H9 (cell line): ENCODE measurements at regions not wholly inside any gene's neighbourhood (a gene's known extent, or its start where the extent isn't known, plus 50 kb on each side); places are given as distances from the start of the nearest gene placed in this dataset.

Experiments used
- DNase-seq: peaks from one replicate; pipeline ENCODE4 v3.0.0-alpha.2; 2017
- H2AFZ ChIP-seq: one replicate; pipeline ENCODE4 v1.6.1; 2013; ENCODE audit warnings: mild to moderate bottlenecking, low read length, control low read depth, moderate library complexity
- H2AK5ac ChIP-seq: 2 replicates; pipeline ENCODE4 v1.6.1; 2013; ENCODE audit warnings: low read length, control low read depth, mixed read lengths; ENCODE audit not compliant: insufficient read length
- H2BK120ac ChIP-seq: one replicate; pipeline ENCODE4 v1.6.1; 2013; ENCODE audit warnings: low read depth, mild to moderate bottlenecking, low read length, control low read depth, inconsistent platforms; ENCODE audit not compliant: poor library complexity, severe bottlenecking
- H2BK12ac ChIP-seq: 2 replicates; pipeline ENCODE4 v1.6.1; 2013; ENCODE audit warnings: low read length, control low read depth, mixed read lengths, low read depth; ENCODE audit not compliant: insufficient read length
- H2BK15ac ChIP-seq: 2 replicates; pipeline ENCODE4 v1.6.1; 2013; ENCODE audit warnings: low read depth, low read length, control low read depth
- H2BK20ac ChIP-seq: one replicate; pipeline ENCODE4 v1.6.1; 2013; ENCODE audit warnings: low read depth, mild to moderate bottlenecking, low read length, control low read depth, inconsistent platforms; ENCODE audit not compliant: poor library complexity, severe bottlenecking
- H2BK5ac ChIP-seq: 2 replicates; pipeline ENCODE4 v1.6.1; 2013; ENCODE audit warnings: low read length, control low read depth, mixed read lengths; ENCODE audit not compliant: insufficient read length
- H3K14ac ChIP-seq: 2 replicates; pipeline ENCODE4 v1.6.1; 2013; ENCODE audit warnings: low read length, control low read depth; ENCODE audit not compliant: insufficient read depth
- H3K18ac ChIP-seq: 2 replicates; pipeline ENCODE4 v1.6.1; 2013; ENCODE audit warnings: low read depth, mild to moderate bottlenecking, mixed read lengths, low read length, control low read depth; ENCODE audit not compliant: insufficient read length
- H3K23ac ChIP-seq: 2 replicates; pipeline ENCODE4 v1.6.1; 2013; ENCODE audit warnings: low read length, control low read depth, mixed read lengths, low read depth; ENCODE audit not compliant: insufficient read length
- H3K23me2 ChIP-seq: 2 replicates; pipeline ENCODE4 v1.6.1; 2013; ENCODE audit warnings: low read depth, mild to moderate bottlenecking, mixed read lengths, low read length, control low read depth; ENCODE audit not compliant: insufficient read length, poor library complexity, severe bottlenecking
- H3K27ac ChIP-seq: 2 replicates; pipeline ENCODE4 v1.5.1; 2013; ENCODE audit warnings: low read length, control low read depth, mixed read lengths, low read depth; ENCODE audit not compliant: insufficient read length
- H3K27me3 ChIP-seq: 2 replicates; pipeline ENCODE4 v1.6.1; 2013; ENCODE audit warnings: low read length, control low read depth, inconsistent platforms; ENCODE audit not compliant: insufficient read depth
- H3K4ac ChIP-seq: 2 replicates; pipeline ENCODE4 v1.6.1; 2013; ENCODE audit warnings: low read depth, mild to moderate bottlenecking, control low read depth, inconsistent platforms, low read length, moderate library complexity
- H3K4me1 ChIP-seq: 2 replicates; pipeline ENCODE4 v1.6.1; 2013; ENCODE audit warnings: low read length, control low read depth, inconsistent platforms; ENCODE audit not compliant: insufficient read depth
- H3K4me2 ChIP-seq: 2 replicates; pipeline ENCODE4 v1.6.1; 2013; ENCODE audit warnings: low read length, control low read depth, mixed read lengths; ENCODE audit not compliant: insufficient read length, insufficient read depth
- H3K56ac ChIP-seq: 2 replicates; pipeline ENCODE4 v1.6.1; 2013; ENCODE audit warnings: low read depth, mild to moderate bottlenecking, mixed read lengths, low read length, control low read depth; ENCODE audit not compliant: insufficient read length
- H3K79me1 ChIP-seq: 2 replicates; pipeline ENCODE4 v1.6.1; 2013; ENCODE audit warnings: low read depth, mild to moderate bottlenecking, moderate library complexity, low read length, control low read depth, inconsistent platforms; ENCODE audit not compliant: insufficient read depth, poor library complexity, severe bottlenecking
- H3K79me2 ChIP-seq: 2 replicates; pipeline ENCODE4 v1.6.1; 2013; ENCODE audit warnings: low read length, control low read depth, inconsistent platforms; ENCODE audit not compliant: insufficient read depth
- H3K9ac ChIP-seq: 2 replicates; pipeline ENCODE4 v1.6.1; 2013; ENCODE audit warnings: low read length, control low read depth, mixed read lengths; ENCODE audit not compliant: insufficient read length; ENCODE audit errors: extremely low read depth
- H3K9me3 ChIP-seq: one replicate; pipeline ENCODE4 v1.6.1; 2013; ENCODE audit warnings: low read depth, low read length, inconsistent platforms; ENCODE audit not compliant: control insufficient read depth
- H3T11ph ChIP-seq: one replicate; pipeline ENCODE4 v1.6.1; 2013; ENCODE audit warnings: mild to moderate bottlenecking, low read length, control low read depth, inconsistent platforms
- H4K20me1 ChIP-seq: one replicate; pipeline ENCODE4 v1.6.1; 2013; ENCODE audit not compliant: control insufficient read depth, insufficient read length, insufficient read depth
- H4K5ac ChIP-seq: 2 replicates; pipeline ENCODE4 v1.6.1; 2013; ENCODE audit warnings: low read depth, mild to moderate bottlenecking, mixed read lengths, low read length, control low read depth; ENCODE audit not compliant: insufficient read length
- H4K8ac ChIP-seq: replicated peaks from 2 replicates; pipeline ENCODE4 v1.6.1; 2013; ENCODE audit warnings: low read length, control low read depth, mixed read lengths, low read depth; ENCODE audit not compliant: insufficient read length
- H4K91ac ChIP-seq: 2 replicates; pipeline ENCODE4 v1.6.1; 2013; ENCODE audit warnings: low read depth, mild to moderate bottlenecking, moderate library complexity, mixed read lengths, low read length, control low read depth; ENCODE audit not compliant: insufficient read length
- H3K27ac Mint-ChIP-seq, 3 experiments: 2 replicates in 2 of 3; 3 replicates in 1 of 3; pipeline ENCODE4 v1.8.0; 2020 to 2021; ENCODE audit warnings: mixed read lengths in 3 of 3, mild to moderate bottlenecking in 1 of 3, moderate library complexity in 1 of 3
- H3K27me3 Mint-ChIP-seq: 2 replicates; pipeline ENCODE4 v1.8.0; 2021; ENCODE audit warnings: low read depth, mild to moderate bottlenecking, moderate library complexity, mixed read lengths
- H3K36me3 Mint-ChIP-seq, 3 experiments: 2 replicates in 2 of 3; 3 replicates in 1 of 3; pipeline ENCODE4 v1.8.0; 2020 to 2021; ENCODE audit warnings: low read depth in 3 of 3, mixed read lengths in 3 of 3; ENCODE audit not compliant: insufficient read depth in 1 of 3
- H3K4me1 Mint-ChIP-seq, 2 experiments: 2 replicates each; pipeline ENCODE4 v1.8.0; 2020; ENCODE audit warnings: mixed read lengths in 2 of 2
- H3K4me3 Mint-ChIP-seq, 2 experiments: 2 replicates in 1 of 2; 3 replicates in 1 of 2; pipeline ENCODE4 v1.8.0; 2020 to 2021; ENCODE audit warnings: mild to moderate bottlenecking in 2 of 2, mixed read lengths in 2 of 2, moderate library complexity in 1 of 2
- H3K9me3 Mint-ChIP-seq, 2 experiments: 2 replicates in 1 of 2; 3 replicates in 1 of 2; pipeline ENCODE4 v1.8.0; 2020; ENCODE audit warnings: mild to moderate bottlenecking in 2 of 2, mixed read lengths in 2 of 2, moderate library complexity in 1 of 2
- WGBS: extraction: QIAGEN DNeasy Blood & Tissue Kit; methylation state at CpG from one replicate; pipeline ENCODE4 v1.1.7; 2013; ENCODE audit warnings: missing lambda C conversion rate, low lambda C conversion rate, mixed read lengths; ENCODE audit not compliant: insufficient read length; ENCODE audit errors: extremely low coverage; 5-methylcytosine and 5-hydroxymethylcytosine counted together
- TF ChIP-seq, protein P1 (sequence below): fragments of 200-600 bp; sonication (generic); conservative IDR thresholded peaks from 3 replicates; pipeline ENCODE4 v1.8.0; 2021; ENCODE audit warnings: antibody characterized with exemption, mild to moderate bottlenecking

- H2BK20ac ChIP-seq = no peak overlapping the region
- TF ChIP-seq, protein P1, sequence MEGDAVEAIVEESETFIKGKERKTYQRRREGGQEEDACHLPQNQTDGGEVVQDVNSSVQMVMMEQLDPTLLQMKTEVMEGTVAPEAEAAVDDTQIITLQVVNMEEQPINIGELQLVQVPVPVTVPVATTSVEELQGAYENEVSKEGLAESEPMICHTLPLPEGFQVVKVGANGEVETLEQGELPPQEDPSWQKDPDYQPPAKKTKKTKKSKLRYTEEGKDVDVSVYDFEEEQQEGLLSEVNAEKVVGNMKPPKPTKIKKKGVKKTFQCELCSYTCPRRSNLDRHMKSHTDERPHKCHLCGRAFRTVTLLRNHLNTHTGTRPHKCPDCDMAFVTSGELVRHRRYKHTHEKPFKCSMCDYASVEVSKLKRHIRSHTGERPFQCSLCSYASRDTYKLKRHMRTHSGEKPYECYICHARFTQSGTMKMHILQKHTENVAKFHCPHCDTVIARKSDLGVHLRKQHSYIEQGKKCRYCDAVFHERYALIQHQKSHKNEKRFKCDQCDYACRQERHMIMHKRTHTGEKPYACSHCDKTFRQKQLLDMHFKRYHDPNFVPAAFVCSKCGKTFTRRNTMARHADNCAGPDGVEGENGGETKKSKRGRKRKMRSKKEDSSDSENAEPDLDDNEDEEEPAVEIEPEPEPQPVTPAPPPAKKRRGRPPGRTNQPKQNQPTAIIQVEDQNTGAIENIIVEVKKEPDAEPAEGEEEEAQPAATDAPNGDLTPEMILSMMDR = no peak
- Mint-ChIP-seq H3K36me3 (no peaks in the 10 kb centered on the region), H3K9me3 (no peaks in the 10 kb centered on the region), H3K4me1 (no peaks in the 10 kb centered on the region; a peak in 1 of 4 replicates), H3K4me3 (no peak overlapping the region), H3K27ac (no peak overlapping the region), H3K27me3 (no peaks in the 10 kb centered on the region)
- H2BK5ac ChIP-seq = no peak overlapping the region
- no peak overlapping the region for H3K9ac ChIP-seq
- no peak overlapping the region for H3K4me2 ChIP-seq
- H2AK5ac ChIP-seq = no peak overlapping the region
- no peak overlapping the region for H2BK12ac ChIP-seq
- no peak overlapping the region for H4K91ac ChIP-seq
- no CpG with 5 or more reads among the region's 1 CpG for WGBS
- H3K23ac ChIP-seq = no peak overlapping the region
- H3T11ph ChIP-seq = no peak overlapping the region
- no peak overlapping the region for H4K8ac ChIP-seq
- H4K5ac ChIP-seq = no peak overlapping the region
- no peaks in the 10 kb centered on the region for H3K79me2 ChIP-seq
- H3K14ac ChIP-seq = no peak overlapping the region
- H3K4me1 ChIP-seq = no peaks in the 10 kb centered on the region
- no peak overlapping the region for H3K56ac ChIP-seq
- no peak overlapping the region for H3K18ac ChIP-seq
- H2BK15ac ChIP-seq = no peak overlapping the region
- no peak for DNase-seq
- no peak overlapping the region for H3K27ac ChIP-seq
- H3K79me1 ChIP-seq = no peaks in the 10 kb centered on the region
- H4K20me1 ChIP-seq = no peaks in the 10 kb centered on the region
- H3K23me2 ChIP-seq = no peaks in the 10 kb centered on the region
- H2AFZ ChIP-seq = no peak overlapping the region
- no peak overlapping the region for H2BK120ac ChIP-seq
- H3K4ac ChIP-seq = no peak overlapping the region
- H3K9me3 ChIP-seq = no peaks in the 10 kb centered on the region
- H3K27me3 ChIP-seq = no peaks in the 10 kb centered on the region
Measured at GRCh38 chr2:153106802-153107477, 371.6 kb downstream of the RPRM start.
